Activated CD4-positive, alpha-beta T cell treated with anti-CD3 and anti-CD28 coated beads for 48 hours (primary cell): ENCODE measurements at regions not wholly inside any gene's neighbourhood (a gene's known extent, or its start where the extent isn't known, plus 50 kb on each side); places are given as distances from the start of the nearest gene placed in this dataset.
A peak's percentile ranks its signal among the peaks of the same experiment; 100 is the strongest.

Experiments used
- DNase-seq: peaks from one replicate; pipeline ENCODE4 v3.0.0-alpha.2; 2020

DNA sequence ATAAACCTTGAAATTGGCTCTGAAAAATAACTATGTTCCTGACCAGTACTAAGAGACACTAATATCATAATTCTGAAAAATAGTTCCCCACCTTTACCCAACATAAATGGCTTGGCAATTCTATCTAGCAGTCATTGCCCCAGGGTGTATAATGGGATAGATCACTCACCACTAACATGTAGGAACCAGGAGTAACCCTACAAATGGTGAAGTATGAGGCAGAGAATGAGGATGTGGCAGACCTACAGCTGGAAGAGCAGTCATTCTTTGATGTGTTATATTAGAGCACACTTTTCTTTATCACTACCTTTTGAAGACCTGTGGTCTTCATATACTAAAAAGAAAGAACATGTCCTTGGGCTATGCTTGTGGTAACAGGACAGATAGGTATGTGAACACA lies 136.5 kb upstream of the SYNDIG1 start:
- DNase-seq = no peak

DNA sequence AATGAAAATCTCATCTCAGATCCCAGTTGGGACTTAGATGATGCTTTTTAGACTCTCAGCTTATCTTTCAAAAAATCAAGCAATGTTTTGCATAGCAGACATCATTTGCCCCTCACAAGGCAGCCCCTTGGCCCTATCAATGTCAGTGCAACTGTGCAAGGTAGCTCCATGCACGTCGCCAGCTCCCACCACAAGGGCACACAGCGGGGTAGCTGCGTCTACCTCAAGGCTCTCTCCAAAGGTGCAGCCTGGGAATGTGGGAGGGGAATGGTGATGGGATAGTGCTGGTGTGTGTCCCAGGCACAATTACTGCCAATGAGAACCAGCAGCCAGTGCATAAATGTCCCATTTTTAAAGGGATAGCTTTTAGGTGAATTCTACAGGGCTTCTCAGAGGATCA lies 137.5 kb upstream of the SYNDIG1 start:
- DNase-seq = no peak

DNA sequence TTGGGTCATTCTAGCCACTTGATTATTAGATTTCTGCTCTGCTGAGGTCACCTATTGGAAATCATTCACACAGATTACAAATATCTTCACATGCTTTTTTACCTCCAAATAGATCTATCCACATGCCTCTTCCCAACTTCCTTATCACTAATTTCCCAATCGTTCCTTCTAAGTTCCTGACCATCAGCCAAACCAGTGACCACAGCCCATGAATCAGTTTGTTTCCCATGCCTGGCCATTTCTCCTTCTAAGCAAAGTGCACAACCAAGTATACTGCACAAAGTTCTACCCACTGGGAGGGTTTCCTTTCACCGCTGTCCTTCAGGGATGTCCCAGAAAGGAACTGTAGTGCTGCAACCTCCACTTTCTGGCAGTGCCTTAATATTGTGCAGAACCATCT lies 140.5 kb upstream of the SYNDIG1 start:
- DNase-seq = no peak

DNA sequence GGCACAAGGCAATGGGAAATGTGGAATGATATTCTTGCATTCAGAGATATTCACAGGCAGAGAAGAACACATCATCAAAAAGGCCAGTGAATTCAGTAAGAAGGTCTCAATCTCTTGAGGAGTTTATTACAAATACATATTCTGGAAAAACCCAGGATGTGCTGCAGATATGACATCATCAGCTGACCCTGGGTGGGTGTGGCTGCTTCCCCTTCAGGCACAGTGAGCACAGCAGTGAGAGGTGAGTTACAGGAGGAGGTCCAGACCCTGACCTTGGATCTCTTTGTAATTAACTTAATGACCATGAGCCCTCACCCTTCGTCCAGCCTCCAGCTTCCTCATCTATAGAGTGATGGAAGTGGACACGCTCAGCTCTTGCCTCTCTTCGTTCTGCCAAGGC lies 147.5 kb upstream of the SYNDIG1 start:
- DNase-seq = no peak

DNA sequence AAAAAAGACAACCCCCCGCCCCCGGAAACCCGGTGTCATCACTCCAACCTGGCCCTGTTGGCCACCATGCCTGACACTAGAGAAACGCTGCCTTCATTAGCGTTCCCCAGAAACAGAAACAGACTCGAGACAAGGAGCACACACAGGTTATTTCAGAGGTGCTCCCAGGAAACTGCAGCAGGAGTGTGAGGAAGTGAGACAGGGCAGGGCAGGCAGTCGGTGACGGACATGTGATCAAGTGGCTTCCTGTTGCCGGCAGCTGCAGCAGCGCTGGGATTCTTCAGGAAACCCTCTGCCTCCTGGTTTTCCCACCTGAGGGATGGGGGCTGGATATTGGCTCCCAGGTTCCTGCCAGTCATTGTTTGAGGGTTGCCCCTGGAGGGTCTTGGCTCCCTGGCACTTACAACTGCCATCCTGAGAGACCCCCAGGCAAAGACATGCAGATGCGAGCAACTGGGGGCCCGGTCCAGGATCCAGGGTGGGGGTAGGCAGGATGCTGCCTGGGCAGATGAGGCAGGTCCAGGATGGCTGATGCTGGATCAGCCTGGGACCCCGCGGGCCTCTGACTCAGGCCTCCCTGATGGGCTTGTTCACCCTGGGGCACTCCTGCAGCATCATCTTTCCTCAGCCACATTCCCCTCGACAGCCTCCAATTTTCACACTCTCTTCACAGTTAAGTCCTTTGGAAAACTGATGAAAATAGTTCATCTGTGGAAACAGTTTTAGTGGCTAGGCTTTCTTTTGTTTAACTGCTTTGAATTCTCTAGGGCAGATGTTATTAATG lies 150.7 kb upstream of the SYNDIG1 start:
- no peak for DNase-seq

DNA sequence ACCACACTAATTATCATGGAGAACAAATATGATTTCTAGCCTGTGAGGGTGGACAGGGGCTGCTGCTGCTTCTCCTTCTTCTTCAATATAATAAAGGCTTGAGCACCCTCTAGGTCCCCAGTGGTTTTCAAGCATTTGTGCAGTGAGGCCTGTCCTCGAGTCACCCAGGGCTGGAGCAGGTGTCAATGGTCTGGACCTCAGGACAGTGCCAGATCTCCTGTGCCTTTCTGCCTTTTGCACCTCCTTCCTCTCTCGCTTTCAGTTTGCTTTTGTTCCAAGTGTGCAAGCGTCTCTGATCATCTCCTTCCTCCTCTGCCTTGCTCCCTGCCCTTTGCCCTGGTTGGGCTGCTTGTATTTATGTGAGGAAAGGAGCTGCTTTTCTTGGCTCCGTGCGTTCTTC lies 152.2 kb upstream of the SYNDIG1 start:
- DNase-seq = no peak

DNA sequence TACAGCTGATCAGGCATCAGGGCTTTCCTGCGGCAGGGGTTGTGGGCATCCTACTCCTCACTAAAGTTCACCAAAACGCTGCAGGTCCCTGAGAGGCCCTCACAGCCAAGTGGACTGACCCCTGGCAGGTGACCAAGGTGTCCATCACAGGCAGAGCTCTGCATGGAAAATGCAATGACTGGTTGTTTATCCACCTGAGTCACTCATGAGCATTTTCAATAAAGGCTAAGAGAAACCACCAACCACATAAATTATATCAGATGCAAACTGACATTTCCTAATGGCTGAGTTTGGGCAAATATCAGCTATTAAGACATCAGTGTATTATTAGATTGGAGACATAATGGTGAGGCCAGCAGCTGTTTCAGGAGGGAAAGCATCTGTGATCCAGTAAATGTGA lies 152.7 kb upstream of the SYNDIG1 start:
- no peak for DNase-seq

DNA sequence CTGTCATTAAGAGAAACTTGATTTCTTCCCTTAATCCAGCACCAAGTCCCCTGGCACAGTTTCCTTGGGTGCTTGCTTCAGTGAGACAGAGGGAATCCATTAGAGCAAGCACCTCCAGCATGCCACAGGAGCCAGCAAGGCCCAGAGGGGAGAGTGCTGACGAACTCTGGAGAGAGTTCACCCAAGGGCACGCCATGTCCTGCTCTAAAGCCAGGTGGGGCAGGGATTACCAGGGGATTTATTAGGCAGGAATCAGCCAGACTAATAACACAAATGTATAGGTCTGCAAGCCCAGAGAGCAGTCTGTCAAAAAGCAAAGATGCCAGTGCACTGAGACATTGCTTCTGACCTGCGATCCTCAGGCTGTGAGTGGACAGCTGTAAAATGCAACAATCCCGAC lies 155.4 kb upstream of the SYNDIG1 start:
- no peak for DNase-seq

DNA sequence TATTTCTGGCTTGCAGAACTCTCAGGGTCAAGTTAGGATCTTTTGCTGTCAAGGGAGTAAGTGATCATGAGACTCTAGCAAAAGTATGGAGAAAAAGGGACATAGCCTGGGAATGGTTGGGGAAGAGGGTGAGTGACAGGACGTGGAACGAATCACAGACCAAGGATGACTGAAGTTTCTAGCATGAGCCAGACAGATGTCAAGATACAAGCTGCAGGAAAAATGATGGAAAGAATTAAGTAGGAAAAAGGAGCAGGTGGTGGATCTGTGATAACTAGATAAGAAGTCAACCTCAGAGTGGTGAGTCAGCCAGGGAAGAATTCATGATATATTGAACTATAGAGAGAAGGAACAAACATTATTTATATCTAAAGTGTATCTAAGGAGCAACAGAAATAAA lies 159.8 kb upstream of the SYNDIG1 start:
- no peak for DNase-seq

DNA sequence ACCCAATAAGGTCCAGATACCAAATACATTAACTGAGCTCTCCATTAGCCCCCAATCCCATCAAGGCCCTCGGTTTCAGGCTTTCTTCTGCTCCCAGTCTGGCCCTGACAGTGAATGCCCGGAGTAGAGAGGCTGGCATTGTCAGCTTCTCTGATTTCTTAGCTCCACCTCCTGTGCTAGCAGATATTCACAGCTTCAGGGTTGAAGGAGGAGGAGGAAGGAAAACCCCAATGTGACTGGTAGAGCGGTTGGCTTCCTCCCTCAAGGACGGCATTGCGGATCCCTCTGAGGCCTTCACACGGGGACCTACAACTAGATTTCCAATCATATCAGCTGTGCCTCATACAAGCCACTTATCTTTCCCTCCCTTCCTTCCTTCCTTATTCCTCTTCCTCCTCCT lies 164.1 kb upstream of the SYNDIG1 start:
- DNase-seq = no peak

DNA sequence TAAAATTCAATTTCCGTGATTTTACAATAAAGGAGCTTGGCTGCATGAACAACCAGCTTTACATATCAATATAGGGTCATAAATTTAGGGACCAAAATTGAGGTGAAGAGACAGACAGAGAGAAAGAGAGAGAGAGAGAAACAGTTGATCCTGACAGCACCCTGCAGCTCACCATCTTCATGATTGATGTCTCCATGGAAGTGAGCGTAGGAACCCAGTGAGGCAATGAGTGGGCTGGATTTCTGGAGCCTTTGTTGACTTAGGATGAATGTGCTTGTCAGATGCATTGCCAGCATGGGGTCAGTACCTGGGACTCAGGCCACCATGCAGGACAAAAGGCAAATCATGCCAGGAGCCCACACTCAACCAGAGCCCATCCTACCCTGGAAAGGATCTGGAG lies 165.1 kb upstream of the SYNDIG1 start:
- DNase-seq = no peak

DNA sequence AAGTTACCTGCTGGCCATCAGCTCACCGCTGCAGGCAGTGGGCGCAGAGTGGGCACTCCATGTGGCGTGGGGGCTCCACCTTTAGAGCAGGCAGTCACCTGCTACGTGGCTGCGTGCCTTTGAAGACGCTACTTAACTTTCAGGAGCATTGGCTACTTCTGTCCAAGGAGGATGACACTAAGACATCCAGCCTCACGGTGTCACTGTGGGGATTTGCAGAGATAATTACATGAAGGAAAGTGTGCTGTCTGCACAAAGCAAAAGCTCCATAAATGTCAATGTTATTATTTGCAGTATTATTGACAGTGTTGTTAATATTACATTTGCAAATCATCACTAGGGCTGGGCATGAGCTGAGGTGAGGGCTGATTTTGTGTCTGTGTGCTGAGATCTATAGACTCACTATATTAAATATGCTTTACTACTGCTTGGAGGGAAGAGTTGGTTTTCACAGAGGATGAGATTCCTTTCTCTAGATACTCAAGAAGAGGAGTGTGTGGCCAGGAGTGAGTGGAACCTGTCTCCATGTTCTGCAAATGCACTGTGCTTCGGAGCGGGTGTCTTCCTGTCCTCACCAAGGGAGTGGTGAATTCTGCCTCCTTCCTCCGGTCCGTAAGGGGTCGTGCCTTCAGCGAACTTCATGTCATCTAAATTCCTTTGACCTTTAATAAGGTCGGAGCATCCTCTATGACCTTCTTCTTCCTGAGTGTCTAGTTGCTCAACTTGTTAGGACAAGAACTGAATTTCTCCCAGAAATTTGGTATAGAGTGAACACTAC lies 165.8 kb upstream of the SYNDIG1 start:
- no peak for DNase-seq

DNA sequence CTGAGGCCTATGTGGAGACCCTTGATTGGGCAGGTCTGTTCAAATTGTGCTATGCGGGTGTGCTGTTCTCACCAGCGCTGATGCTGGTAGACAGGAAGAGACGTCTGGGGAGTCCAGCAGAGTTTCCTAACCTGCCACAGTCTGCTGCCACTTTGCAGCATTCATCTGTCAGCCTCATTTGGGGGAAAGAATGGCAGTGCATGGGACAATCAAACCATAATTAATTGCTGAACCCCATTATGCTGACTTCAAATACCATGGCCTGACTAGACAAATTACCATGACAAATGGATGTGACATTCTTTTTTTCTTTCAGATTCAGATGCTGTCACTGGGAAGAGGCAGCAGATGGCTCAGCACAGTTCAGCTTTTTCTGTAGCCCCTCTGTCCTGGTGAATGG lies 171.4 kb upstream of the SYNDIG1 start:
- no peak for DNase-seq

DNA sequence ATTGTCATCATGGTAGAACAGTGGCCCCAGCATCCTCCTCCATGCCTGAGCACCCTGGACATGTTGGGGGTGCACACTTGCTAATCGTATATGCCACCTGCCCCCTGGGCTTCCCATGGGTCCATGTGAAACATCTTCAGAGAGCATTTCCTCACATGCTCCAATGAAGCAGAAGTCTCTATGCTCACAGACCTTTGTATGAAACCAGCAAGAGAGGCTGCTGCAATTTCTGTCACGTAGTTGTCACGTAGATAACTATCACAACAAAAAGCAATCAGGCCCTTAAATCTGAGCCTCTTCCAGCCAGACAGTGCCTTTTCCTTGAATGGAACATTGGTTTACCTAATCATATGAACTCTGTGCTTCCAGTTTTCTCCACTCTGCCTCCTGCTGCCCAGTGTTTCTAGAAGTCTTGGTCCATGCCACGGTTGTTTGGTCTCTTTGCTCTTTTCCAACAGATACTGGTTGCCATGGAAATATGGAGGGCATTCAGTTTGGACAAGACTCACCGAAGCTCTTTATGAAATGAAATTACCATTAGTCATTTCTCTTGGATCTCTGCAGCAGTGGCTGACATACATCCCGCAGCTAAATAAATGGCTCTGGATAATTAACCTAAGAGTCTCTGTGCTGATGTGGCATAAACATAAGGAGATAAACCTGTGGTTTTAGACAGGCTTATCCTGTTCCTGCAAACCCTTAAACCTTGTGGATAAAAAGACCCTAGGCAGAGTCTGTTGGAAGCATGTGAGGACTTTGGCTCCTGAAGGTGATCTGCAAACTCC lies 172.8 kb upstream of the SYNDIG1 start:
- DNase-seq = no peak

DNA sequence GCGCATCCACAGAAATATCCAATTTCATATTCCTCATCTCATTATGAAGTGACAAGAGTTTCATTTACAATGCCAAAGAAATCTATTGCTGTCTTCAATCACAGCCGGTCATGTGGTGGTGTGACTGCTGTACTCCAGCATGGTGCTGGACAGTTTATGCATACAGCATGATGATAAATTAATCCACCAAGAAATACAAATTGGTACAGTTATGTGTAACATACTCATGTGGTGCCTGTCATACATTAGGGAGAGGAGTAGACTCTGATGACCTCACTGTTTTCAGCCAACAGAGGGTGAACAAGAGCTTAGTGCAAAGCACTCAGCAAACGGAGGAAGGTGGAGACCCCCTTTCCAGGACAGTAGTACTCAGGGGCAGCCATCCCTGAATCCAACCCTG lies 178.4 kb upstream of the SYNDIG1 start:
- no peak for DNase-seq

DNA sequence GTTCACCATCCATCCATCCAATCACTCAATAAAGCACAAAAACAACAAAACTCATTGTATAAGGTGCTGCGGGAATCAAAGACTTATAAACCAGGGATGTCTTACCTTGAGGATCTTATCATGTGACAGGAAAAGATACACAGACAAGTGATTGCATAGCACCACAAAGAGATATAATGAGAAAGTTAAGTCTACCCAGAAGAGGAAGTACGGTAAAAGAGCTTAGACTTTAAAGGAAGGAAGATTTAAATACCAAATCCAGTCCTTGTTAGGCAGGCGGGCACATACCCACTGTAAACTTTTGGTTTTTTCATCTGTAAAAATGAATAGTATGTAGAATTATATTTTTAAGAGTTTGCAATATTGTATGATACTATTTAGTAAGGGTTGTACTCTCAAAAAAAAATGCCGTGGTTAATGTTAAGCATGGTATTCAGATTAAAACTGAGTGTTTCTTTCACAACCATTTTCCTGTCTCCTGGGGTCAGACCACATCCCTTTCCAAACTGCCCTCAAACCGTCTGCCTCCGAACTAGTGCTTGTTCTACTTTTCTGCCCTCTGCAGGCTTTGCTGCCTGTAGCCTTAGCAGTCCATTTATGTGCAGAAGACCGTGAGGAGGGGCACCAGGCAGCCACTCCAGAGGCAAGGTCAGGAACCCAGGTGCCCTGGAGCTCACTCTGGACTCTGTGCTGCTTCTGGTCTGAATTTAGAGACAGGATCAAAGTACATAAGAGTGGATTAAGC lies 179.5 kb upstream of the SYNDIG1 start:
- DNase-seq = peak; percentile 12

DNA sequence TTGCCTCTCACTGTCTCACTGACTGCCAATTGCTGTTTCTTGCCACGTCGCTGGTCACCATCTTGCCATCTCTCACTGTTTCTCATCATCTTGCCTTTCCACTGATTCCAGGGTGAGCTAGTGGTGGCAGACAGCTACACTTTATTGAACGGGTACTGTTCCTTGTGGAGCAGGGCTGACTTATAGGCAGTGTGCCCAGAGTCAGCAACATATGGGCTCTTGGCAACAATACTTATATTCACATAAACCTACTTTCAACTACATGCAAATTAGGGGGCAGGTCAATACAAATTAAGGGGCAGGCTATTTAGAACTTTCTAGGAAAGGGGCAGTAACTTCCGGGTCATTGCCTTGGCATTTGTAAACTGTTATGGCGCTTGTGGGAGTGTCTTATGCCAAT lies 186.2 kb upstream of the SYNDIG1 start:
- DNase-seq = no peak

DNA sequence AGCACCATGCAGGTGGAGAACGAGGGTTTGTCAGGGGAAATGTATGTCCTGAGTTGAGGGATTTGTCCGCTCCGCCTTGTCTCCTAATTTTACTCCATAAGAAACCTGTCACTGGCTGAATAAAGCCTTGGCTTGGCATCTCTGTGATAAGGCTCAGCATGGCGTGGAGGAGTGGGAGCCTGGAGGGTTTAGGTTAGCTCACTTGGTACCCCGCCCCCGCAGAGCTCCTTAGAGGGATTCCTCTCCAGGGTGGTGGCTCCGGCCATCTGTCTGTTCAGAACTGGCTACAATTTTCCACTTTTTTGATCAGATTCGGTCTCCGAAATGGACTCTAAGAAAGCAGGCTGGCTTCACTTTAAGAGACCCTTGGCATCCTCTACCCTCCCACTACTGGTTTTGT lies 192.2 kb upstream of the SYNDIG1 start:
- no peak for DNase-seq

DNA sequence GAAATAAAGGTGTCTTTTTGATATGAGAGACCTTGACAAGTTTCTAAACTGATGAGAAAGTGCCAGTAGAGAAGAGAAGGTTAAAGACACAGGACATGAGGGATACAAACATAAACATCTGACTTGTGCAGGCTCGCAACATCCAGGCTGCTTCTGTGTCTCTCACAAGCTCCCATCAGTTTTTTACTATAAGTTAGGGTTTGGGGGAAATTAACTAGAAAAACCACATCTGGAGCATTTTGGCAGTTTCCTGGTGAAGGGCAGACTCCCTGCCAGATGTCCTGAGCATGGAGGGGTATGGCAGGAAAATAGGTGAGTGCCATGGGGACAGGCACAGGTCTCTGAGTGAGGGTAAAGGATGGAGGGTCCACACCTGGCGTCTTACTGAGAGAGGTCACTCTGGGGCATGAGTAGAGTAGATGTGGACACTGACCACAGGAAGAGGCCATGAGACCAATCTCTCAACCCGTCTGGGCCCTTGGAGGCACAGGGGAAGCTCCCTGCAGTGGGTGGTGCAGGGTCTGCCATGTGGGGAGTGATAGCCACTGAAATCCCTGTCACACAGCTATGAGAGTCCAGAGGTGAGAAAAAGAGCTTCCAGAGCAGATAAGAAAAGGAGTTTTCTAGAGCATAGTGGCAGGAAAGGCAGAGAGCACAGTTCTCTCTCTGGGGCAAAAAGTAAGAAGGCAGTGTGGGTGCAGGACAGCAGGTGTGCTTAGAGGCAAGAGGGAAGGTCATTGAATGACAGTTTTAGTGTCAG lies 193.3 kb upstream of the SYNDIG1 start:
- no peak for DNase-seq

DNA sequence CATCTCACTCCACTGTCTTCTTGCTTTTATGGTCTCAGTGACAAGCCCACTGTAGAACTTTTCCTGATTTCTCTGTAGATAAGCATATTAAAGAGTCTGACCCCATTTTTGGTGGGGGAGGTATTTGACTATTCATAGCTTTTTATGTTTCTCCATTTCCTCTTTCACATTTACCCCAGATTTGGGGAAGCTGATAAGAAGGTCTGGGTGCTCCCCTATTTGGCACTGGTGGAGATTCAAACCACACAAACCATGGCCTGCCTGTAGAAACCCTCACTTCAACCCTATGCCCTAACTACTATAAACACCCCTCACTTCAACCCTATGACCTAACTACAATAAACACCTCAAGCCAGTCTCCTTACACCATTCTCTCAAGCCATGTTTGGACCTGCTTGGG lies 196.2 kb upstream of the SYNDIG1 start:
- no peak for DNase-seq

DNA sequence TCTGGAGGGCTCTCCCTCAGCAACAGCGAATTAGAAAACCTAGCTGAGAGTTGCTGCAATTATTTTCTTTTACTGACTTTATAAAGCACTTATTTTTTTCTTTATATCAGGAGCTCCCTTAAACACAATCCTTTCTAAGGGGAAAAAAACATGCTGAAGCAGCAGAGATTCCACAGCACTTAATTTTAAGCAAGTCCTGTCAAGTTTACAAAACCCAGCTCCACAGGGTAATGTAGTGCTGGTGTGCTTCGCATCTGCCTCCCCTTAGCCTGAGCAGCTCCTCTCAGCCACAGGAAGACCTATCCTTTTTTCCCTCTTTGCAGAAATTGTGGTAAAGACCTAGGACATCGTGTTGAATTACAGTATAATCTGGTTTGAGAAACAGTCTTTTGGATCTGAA lies 208.1 kb upstream of the SYNDIG1 start:
- DNase-seq = no peak

DNA sequence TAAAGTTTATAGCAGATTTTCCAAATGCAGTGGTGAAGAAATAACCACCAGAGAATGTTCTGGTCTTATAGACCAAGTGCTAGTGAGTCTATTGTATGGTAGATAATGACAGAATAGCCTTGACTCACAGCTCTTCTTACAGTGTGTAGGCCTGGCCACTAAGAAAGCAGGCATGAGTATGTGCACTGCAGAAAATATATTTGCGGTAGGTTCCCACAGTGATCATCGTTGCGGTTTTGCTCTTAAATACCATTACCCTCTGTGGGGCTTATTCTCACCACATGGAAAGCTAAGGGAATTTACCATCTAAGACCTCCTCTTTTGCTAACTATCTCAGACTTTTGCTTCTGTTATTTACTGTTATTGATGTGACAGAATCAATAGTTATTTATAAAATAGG lies 212.3 kb upstream of the SYNDIG1 start:
- DNase-seq = no peak
